Mesodermal cell (in vitro differentiated cells): ENCODE measurements at regions not wholly inside any gene's neighbourhood (a gene's known extent, or its start where the extent isn't known, plus 50 kb on each side); places are given as distances from the start of the nearest gene placed in this dataset.

Experiments used
- H3K27ac ChIP-seq: 2 replicates; pipeline ENCODE4 v1.7.0; 2013; ENCODE audit warnings: mild to moderate bottlenecking, low read depth, low read length, moderate library complexity; ENCODE audit not compliant: severe bottlenecking
- H3K36me3 ChIP-seq: 2 replicates; pipeline ENCODE4 v1.7.1; 2013; ENCODE audit warnings: mild to moderate bottlenecking, low read length, moderate library complexity; ENCODE audit not compliant: control insufficient read depth, insufficient read depth
- H3K4me1 ChIP-seq: one replicate; pipeline ENCODE4 v1.7.1; 2013; ENCODE audit warnings: mild to moderate bottlenecking, low read length; ENCODE audit not compliant: insufficient read depth, control insufficient read depth, poor library complexity, severe bottlenecking
- H3K4me3 ChIP-seq: 2 replicates; pipeline ENCODE4 v1.7.0; 2013; ENCODE audit warnings: low read length, control low read depth, mild to moderate bottlenecking; ENCODE audit not compliant: insufficient read depth, poor library complexity, severe bottlenecking; ENCODE audit errors: extremely low read depth
- H3K9me3 ChIP-seq: 2 replicates; pipeline ENCODE4 v1.7.1; 2013; ENCODE audit warnings: mild to moderate bottlenecking, low read length, moderate library complexity; ENCODE audit not compliant: control insufficient read depth
- WGBS, 2 experiments: methylation state at CpG; one replicate each; pipeline ENCODE4 v1.1.5; 2013; ENCODE audit warnings: missing lambda C conversion rate in 2 of 2; ENCODE audit not compliant: insufficient coverage in 2 of 2; 5-methylcytosine and 5-hydroxymethylcytosine counted together

DNA sequence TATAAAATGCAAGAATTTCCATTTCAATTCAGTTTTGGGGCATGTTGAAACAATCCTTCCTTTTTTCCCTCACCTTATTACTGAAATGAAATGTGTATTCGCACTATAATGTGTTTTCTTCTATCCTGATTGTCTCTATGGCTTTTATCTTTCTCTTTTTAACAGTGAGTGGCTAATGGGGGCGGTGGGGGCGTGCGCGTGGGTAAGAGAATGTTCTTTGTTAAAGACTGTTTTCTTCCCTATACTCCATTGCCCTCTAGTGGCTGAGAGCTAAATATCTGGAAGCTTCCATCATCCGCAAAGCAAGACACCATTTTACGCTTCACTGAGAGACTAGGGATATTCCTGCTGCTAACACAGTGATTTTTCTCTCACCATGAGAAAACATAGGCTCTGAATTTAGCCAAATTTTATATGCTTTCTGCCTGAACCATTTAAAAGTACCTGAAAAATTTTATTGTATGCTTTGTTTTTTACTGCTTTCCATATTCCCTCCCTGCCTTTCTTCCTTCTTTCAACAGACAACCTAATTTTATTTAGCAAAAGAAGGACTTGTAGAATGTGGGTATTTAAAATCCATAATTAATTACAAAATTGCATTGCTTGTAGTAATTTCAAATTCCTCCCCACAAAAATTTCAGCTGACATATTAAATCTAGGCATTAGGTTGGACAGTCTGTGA, 194.0 kb downstream of the GASK1B start:
- H3K4me1 ChIP-seq, result no peaks in the 10 kb centered on the region
- no peaks in the 10 kb centered on the region for H3K36me3 ChIP-seq
- H3K27ac ChIP-seq, result no peak overlapping the region
- H3K9me3 ChIP-seq, result no peaks in the 10 kb centered on the region
- 36 to 58% methylated on average over 2 of the region's 7 CpGs for WGBS, 2 experiments
- H3K4me3 ChIP-seq, result no peak overlapping the region

DNA sequence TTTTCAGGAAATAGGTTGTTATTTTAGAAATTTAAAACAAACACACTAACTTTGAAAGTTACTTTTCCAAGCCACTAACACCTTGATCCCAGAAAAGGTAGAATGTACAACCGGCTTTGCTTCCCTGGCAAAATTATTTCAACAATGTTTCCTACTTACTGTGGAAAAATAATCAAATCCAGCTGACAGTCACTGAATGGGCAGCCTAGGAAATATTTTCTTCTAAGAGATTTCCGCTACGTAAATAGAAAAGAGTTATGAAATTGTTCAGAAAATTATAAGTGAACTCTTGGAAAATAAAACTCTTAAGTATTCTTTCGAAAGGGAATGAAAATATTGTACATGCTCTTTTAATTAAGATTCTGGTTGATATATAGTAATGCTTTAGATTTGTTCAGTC, 195.7 kb downstream of the GASK1B start:
- Histone ChIP-seq H3K4me3 (no peak overlapping the region), H3K27ac (no peak overlapping the region), H3K9me3 (no peaks in the 10 kb centered on the region), H3K36me3 (no peaks in the 10 kb centered on the region), H3K4me1 (no peaks in the 10 kb centered on the region)
- 94 to 100% methylated on average over 2 to 4 of the region's 4 CpGs for WGBS, 2 experiments

- 91 to 100% methylated on average over 3 to 4 of the region's 5 CpGs for WGBS, 2 experiments
- no peaks in the 10 kb centered on the region for H3K4me1 ChIP-seq
- no peaks in the 10 kb centered on the region for H3K9me3 ChIP-seq
- H3K4me3 ChIP-seq, result no peak overlapping the region
- no peak overlapping the region for H3K27ac ChIP-seq
- no peaks in the 10 kb centered on the region for H3K36me3 ChIP-seq
Observed at GRCh38 chr4:157973297-157973696, 199.5 kb downstream of the GASK1B start.

DNA sequence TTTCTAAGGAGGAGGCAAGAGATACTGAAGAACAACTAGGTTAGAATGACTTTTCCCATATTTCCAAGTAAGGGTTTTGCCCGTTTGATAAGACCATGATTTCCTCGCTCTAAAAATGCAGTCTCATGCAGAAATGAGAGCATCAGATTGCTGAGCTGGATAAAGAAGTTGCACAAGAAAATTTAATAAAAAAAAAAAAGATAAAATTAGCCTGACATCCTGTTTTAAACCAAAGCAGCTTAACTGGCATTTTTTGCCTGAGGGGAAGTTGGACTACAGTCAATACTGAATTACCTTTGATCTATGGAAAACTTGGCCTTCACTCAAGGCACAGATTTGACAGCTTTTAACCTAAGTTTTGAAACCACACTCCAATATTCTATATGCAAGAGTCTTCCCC, 208.4 kb downstream of the GASK1B start:
- no peaks in the 10 kb centered on the region for H3K4me1 ChIP-seq
- H3K9me3 ChIP-seq, result no peaks in the 10 kb centered on the region
- 70% methylated on average over 2 of the region's 2 CpGs; no CpG with 5 or more reads in 1 of the 2 experiments for WGBS, 2 experiments
- H3K36me3 ChIP-seq, result no peaks in the 10 kb centered on the region
- H3K4me3 ChIP-seq, result no peak overlapping the region
- H3K27ac ChIP-seq, result no peak overlapping the region

DNA sequence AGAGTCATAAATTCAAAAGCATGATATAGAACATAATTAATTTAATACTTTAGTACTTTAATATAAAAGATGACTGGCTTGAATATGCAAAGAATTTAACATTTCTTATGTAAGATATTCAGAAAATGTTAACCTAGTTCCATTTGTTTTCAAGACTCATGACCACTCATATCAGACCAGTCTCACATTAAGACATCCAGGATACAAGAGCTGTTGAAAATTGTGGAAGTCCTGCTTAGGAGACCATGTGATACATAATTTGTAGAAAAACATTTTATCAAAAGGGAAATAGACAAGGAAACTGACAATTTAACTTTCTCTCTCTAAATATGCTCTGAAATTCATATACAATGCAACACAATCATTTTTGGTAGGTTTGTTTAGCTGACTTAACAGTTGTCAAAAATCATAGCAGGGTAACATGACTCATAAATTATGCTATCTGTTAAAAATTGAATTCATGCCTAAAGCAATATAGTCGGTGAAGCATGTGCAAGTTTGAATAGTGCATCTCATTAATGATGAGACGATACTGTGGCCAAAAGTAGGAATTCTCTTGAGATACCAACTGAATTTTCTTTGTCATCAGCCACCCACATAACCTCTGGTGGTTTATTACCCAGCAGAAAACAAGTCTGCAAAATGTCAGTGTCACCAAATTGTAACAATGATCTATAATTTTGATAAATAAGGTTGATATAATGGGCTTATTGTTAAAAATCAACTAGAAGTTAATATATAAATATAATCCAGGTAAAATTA, 211.4 kb downstream of the GASK1B start:
- Histone ChIP-seq H3K27ac (no peak overlapping the region), H3K36me3 (no peaks in the 10 kb centered on the region), H3K4me3 (no peak overlapping the region), H3K9me3 (no peaks in the 10 kb centered on the region), H3K4me1 (no peaks in the 10 kb centered on the region)
- WGBS, 2 experiments, result 92% methylated on average over 2 of the region's 2 CpGs; no CpG with 5 or more reads in 1 of the 2 experiments

- no peak overlapping the region for H3K4me3 ChIP-seq
- H3K4me1 ChIP-seq, result no peaks in the 10 kb centered on the region
- no peaks in the 10 kb centered on the region for H3K36me3 ChIP-seq
- no peak overlapping the region for H3K27ac ChIP-seq
- WGBS, 2 experiments, result no CpG with 5 or more reads among the region's 1 CpG
- H3K9me3 ChIP-seq, result no peaks in the 10 kb centered on the region
Observed at GRCh38 chr4:157957905-157958304, 214.9 kb downstream of the GASK1B start.

GRCh38 chr4:157942017-157942416, 230.8 kb downstream of the GASK1B start:
- Histone ChIP-seq H3K36me3 (no peaks in the 10 kb centered on the region), H3K4me3 (no peak overlapping the region), H3K27ac (no peak overlapping the region), H3K9me3 (no peaks in the 10 kb centered on the region), H3K4me1 (no peaks in the 10 kb centered on the region)
- WGBS, 2 experiments, result 100% methylated on average over 1 of the region's 3 CpGs; no CpG with 5 or more reads in 1 of the 2 experiments

DNA sequence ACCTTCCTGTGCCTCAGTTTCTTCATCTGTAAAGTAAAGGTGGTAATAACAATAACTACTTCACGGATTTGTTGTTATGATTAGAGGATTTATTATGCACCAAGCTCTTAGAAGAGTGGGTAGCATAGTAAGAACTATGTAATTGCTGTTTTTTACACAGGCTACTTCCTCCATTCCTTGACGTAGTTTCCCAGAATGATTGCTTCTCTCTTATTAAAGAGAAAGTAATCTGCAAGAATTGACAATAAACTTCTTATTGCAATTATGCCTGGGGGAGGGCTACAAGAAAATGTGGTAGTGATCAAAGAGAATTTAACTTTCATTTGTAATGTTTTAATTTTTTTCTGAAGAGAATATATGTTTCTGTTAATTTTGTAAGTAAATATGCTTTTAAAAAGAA, 238.7 kb downstream of the GASK1B start:
- no peak overlapping the region for H3K27ac ChIP-seq
- no peaks in the 10 kb centered on the region for H3K9me3 ChIP-seq
- WGBS, 2 experiments, result 100% methylated on average over 1 of the region's 2 CpGs; no CpG with 5 or more reads in 1 of the 2 experiments
- no peaks in the 10 kb centered on the region for H3K36me3 ChIP-seq
- no peak overlapping the region for H3K4me3 ChIP-seq
- H3K4me1 ChIP-seq, result no peaks in the 10 kb centered on the region

GRCh38 chr4:157932936-157933335, 239.9 kb downstream of the GASK1B start:
- no peaks in the 10 kb centered on the region for H3K36me3 ChIP-seq
- 92 to 100% methylated on average over 1 of the region's 1 CpG for WGBS, 2 experiments

DNA sequence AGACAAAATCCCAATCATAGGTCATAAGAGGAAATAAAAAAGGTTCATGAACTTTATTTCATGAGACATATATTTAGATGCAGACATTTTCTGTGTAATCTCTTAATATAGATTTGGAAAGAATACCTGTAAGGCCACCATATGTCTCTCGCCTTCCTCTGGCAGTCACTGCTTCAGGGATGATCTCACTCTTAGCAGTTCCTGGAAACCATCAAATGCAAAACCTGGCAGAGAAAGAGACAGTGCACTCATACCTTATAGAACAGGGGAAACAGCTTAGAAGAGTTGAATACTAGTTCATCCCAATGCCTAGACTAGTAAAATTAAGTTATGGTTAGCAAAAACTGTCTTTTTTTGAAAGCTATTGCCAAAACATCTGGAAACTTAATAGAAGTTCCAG, 243.3 kb downstream of the GASK1B start:
- H3K27ac ChIP-seq, result no peak overlapping the region
- H3K9me3 ChIP-seq, result no peaks in the 10 kb centered on the region
- no peak overlapping the region for H3K4me3 ChIP-seq
- no peaks in the 10 kb centered on the region for H3K4me1 ChIP-seq
- WGBS, 2 experiments, result 100% methylated on average over 1 of the region's 1 CpG; no CpG with 5 or more reads in 1 of the 2 experiments
- no peaks in the 10 kb centered on the region for H3K36me3 ChIP-seq

More at GRCh38 chr4:157932936-157933335, 239.9 kb downstream of the GASK1B start:
- Histone ChIP-seq H3K4me3 (no peak overlapping the region), H3K4me1 (no peaks in the 10 kb centered on the region), H3K9me3 (no peaks in the 10 kb centered on the region), H3K27ac (no peak overlapping the region)
